ENCODE measurements at regions not wholly inside any gene's neighbourhood (a gene's known extent, or its start where the extent isn't known, plus 50 kb on each side); places are given as distances from the start of the nearest gene placed in this dataset.

DNA sequence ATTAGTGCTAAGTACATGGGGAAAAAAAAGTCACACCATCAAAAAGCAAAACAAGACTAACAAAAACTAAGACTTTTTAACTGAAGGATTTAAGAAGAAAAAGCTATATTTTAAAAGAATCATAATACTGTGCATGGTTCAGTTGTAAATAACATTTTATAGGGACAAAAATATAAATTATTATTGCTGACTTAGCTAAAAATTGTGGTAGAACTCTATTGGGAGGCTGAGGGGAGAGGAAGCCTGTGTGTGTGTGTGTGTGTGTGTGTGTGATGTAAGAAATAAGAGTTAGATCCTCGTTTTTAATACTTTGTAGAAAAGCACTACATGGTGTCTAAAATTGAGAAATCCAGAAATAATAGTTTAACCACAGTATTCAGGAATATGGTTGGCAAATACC is 1950.9 kb upstream of the TENM3 start:
- TF ChIP-seq, protein P1, sequence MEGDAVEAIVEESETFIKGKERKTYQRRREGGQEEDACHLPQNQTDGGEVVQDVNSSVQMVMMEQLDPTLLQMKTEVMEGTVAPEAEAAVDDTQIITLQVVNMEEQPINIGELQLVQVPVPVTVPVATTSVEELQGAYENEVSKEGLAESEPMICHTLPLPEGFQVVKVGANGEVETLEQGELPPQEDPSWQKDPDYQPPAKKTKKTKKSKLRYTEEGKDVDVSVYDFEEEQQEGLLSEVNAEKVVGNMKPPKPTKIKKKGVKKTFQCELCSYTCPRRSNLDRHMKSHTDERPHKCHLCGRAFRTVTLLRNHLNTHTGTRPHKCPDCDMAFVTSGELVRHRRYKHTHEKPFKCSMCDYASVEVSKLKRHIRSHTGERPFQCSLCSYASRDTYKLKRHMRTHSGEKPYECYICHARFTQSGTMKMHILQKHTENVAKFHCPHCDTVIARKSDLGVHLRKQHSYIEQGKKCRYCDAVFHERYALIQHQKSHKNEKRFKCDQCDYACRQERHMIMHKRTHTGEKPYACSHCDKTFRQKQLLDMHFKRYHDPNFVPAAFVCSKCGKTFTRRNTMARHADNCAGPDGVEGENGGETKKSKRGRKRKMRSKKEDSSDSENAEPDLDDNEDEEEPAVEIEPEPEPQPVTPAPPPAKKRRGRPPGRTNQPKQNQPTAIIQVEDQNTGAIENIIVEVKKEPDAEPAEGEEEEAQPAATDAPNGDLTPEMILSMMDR (CRISPR knock-in tag; IDR thresholded peaks at IDR 0.05): no peak
- TF ChIP-seq, protein P2, sequence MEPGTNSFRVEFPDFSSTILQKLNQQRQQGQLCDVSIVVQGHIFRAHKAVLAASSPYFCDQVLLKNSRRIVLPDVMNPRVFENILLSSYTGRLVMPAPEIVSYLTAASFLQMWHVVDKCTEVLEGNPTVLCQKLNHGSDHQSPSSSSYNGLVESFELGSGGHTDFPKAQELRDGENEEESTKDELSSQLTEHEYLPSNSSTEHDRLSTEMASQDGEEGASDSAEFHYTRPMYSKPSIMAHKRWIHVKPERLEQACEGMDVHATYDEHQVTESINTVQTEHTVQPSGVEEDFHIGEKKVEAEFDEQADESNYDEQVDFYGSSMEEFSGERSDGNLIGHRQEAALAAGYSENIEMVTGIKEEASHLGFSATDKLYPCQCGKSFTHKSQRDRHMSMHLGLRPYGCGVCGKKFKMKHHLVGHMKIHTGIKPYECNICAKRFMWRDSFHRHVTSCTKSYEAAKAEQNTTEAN (CRISPR knock-in tag; conservative IDR thresholded peaks at IDR 0.05): no peak
- TF ChIP-seq ZNF3 (CRISPR knock-in tag; IDR thresholded peaks at IDR 0.05) (no peak), TCF12 (IDR thresholded peaks at IDR 0.05) (no peak), TCF12 (CRISPR knock-in tag; IDR thresholded peaks at IDR 0.05) (no peak), ZNF549 (CRISPR knock-in tag; IDR thresholded peaks at IDR 0.05) (no peak)

Data from HepG2 (cell line).